GM12878 (cell line): ENCODE measurements at regions not wholly inside any gene's neighbourhood (a gene's known extent, or its start where the extent isn't known, plus 50 kb on each side); places are given as distances from the start of the nearest gene placed in this dataset.
"Not testable (repeated sequence)": the region's sequence is repeated elsewhere in the genome, so short reads cannot be mapped to it uniquely, and the experiment has no call there.

Source experiments
- ATAC-seq: fragments of 200-7000 bp; cut with Tn5 transposase; 3 replicates; pipeline ENCODE4 v1.9.1; 2020; ENCODE audit warnings: mild to moderate bottlenecking, moderate library complexity
- BruUV-seq: library from RNA; stranded (reverse); fragments of 400-500 nt; replicated peaks from 2 replicates; lab custom pipeline; 2021; lab: Mats Ljungman, UMichigan
- CTCF ChIA-PET: fragments of 300-600 bp; sonication (Branson Sonifier 250); formaldehyde crosslinking; extraction: SDS; loops from one replicate; lab custom pipeline; 2021; ENCODE audit warnings: inconsistent platforms; lab: Yijun Ruan, JAX
- POLR2A ChIA-PET: fragments of 350-600 bp; formaldehyde crosslinking; extraction: SDS; loops from one replicate; lab custom pipeline; 2021; ENCODE audit warnings: inconsistent platforms; lab: Charles Lee
- RAD21 ChIA-PET: fragments of 300-600 bp; sonication (Branson Sonifier 250); formaldehyde crosslinking; loops from one replicate; lab custom pipeline; 2023; ENCODE audit warnings: antibody characterized with exemption; ENCODE audit not compliant: unreplicated experiment; lab: Charles Lee
- SMC1A ChIA-PET: fragments of 300-600 bp; sonication (Branson Sonifier 250); formaldehyde crosslinking; loops from one replicate; lab custom pipeline; 2023; ENCODE audit not compliant: unreplicated experiment, uncharacterized antibody; lab: Charles Lee
- DNase-seq: peaks from one replicate; pipeline ENCODE4 v3.0.0-alpha.2; 2011; ENCODE audit warnings: low read depth, low spot score
- FAIRE-seq: peaks from 3 replicates; lab custom pipeline; 2011; peaks lifted over from hg19 to GRCh38; lab: Jason Lieb, UNC
- H2AFZ ChIP-seq: 2 replicates; pipeline ENCODE4 v1.6.0; 2011; ENCODE audit warnings: low read depth, low read length, control low read depth; ENCODE audit not compliant: control insufficient read depth
- H3K27ac ChIP-seq: 2 replicates; pipeline ENCODE4 v1.5.1; 2011; ENCODE audit warnings: control low read depth; ENCODE audit not compliant: control insufficient read depth, insufficient read depth
- H3K27me3 ChIP-seq, 2 experiments: replicated peaks in 1 of 2; 2 replicates each; pipeline versions ENCODE4 v1.6.0 to v1.6.1; 2011; ENCODE audit warnings: low read length in 1 of 2; ENCODE audit not compliant: control insufficient read depth in 2 of 2, insufficient read depth in 2 of 2
- H3K36me3 ChIP-seq, 2 experiments: 2 replicates each; pipeline ENCODE4 v1.5.1; 2011; ENCODE audit warnings: low read length in 1 of 2; ENCODE audit not compliant: control insufficient read depth in 2 of 2, insufficient read depth in 2 of 2
- H3K4me1 ChIP-seq: 2 replicates; pipeline ENCODE4 v1.6.1; 2011; ENCODE audit warnings: mild to moderate bottlenecking, low read length, moderate library complexity, mixed read lengths; ENCODE audit not compliant: control insufficient read depth, insufficient read depth
- H3K4me2 ChIP-seq: 2 replicates; pipeline ENCODE4 v1.6.0; 2011; ENCODE audit warnings: control low read depth; ENCODE audit not compliant: control insufficient read depth, insufficient read depth
- H3K4me3 ChIP-seq: fragments of 200-600 bp; sonication (generic); 2 replicates; pipeline ENCODE4 v1.5.1; 2016
- H3K79me2 ChIP-seq: 2 replicates; pipeline ENCODE4 v1.6.0; 2011; ENCODE audit warnings: low read length; ENCODE audit not compliant: control insufficient read depth, insufficient read depth
- H3K9ac ChIP-seq: 2 replicates; pipeline ENCODE4 v1.8.0; 2011; ENCODE audit warnings: low read length, control low read depth, mixed read lengths; ENCODE audit not compliant: control insufficient read depth, insufficient read depth
- H3K9me3 ChIP-seq: replicated peaks from 3 replicates; pipeline ENCODE4 v1.5.1; 2011; ENCODE audit warnings: mild to moderate bottlenecking, low read length; ENCODE audit not compliant: control insufficient read depth, insufficient read depth
- H4K20me1 ChIP-seq: 2 replicates; pipeline ENCODE4 v1.6.0; 2011; ENCODE audit not compliant: control insufficient read depth, insufficient read depth
- ATF2 ChIP-seq: IDR thresholded peaks from 2 replicates; pipeline ENCODE4 v1.6.1; 2012; ENCODE audit warnings: low read length, inconsistent platforms
- CBX3 ChIP-seq: fragments of 200-600 bp; sonication (generic); IDR thresholded peaks from 2 replicates; pipeline ENCODE4 v1.6.1; 2016; ENCODE audit warnings: low read depth, borderline replicate concordance
- CHD1 ChIP-seq: IDR thresholded peaks from 2 replicates; pipeline ENCODE4 v1.6.1; 2012; ENCODE audit warnings: low read depth, low read length, improper control_type of control experiment
- CREM ChIP-seq: IDR thresholded peaks from 2 replicates; pipeline ENCODE4 v1.6.1; 2014; ENCODE audit warnings: antibody characterized with exemption, low read depth
- ESRRA ChIP-seq: IDR thresholded peaks from 2 replicates; pipeline ENCODE4 v1.6.1; 2012; ENCODE audit warnings: mild to moderate bottlenecking, low read length, improper control_type of control experiment
- FOS ChIP-seq: IDR thresholded peaks from 3 replicates; pipeline ENCODE4 v1.6.1; 2011; ENCODE audit warnings: borderline replicate concordance; ENCODE audit not compliant: insufficient read length; ENCODE audit errors: extremely low read depth
- HDAC2 ChIP-seq: fragments of 200-600 bp; sonication (generic); IDR thresholded peaks from 2 replicates; pipeline ENCODE4 v1.6.1; 2017
- MAX ChIP-seq: IDR thresholded peaks from 2 replicates; pipeline ENCODE4 v1.6.1; 2012; ENCODE audit warnings: low read depth, low read length, improper control_type of control experiment
- MTA2 ChIP-seq: fragments of 450-650 bp; IDR thresholded peaks from 2 replicates; pipeline ENCODE4 v1.6.1; 2016; ENCODE audit warnings: low read depth, mild to moderate bottlenecking, moderate library complexity
- SIN3A ChIP-seq: IDR thresholded peaks from 2 replicates; pipeline ENCODE4 v1.6.1; 2012; ENCODE audit warnings: low read depth, low read length, improper control_type of control experiment
- TARDBP ChIP-seq: IDR thresholded peaks from 2 replicates; pipeline ENCODE4 v1.6.1; 2016; ENCODE audit warnings: borderline replicate concordance
- TCF12 ChIP-seq: IDR thresholded peaks from 2 replicates; pipeline ENCODE4 v1.6.1; 2011; ENCODE audit warnings: low read depth, mild to moderate bottlenecking, low read length
- TCF7 ChIP-seq: IDR thresholded peaks from 2 replicates; pipeline ENCODE4 v1.6.1; 2014; ENCODE audit warnings: antibody characterized with exemption, borderline replicate concordance
- ZNF592 ChIP-seq: fragments of 450-650 bp; IDR thresholded peaks from 2 replicates; pipeline ENCODE4 v1.6.1; 2017; ENCODE audit warnings: mild to moderate bottlenecking, moderate library complexity
- WGBS: methylation state at CpG from one replicate; pipeline ENCODE4 v1.1.6; 2016; ENCODE audit warnings: low lambda C conversion rate; ENCODE audit not compliant: insufficient replicate concordance, insufficient coverage; ENCODE audit errors: missing lambda C conversion rate; 5-methylcytosine and 5-hydroxymethylcytosine counted together
- in situ Hi-C: fragments of 300-500 bp; cut with MboI; formaldehyde crosslinking; loops from 9 replicates; pipeline ENCODE4 v1.14.3; 2018; ENCODE audit warnings: mixed read lengths
- intact Hi-C: fragments of 100-400 bp; cut with micrococcal nuclease; formaldehyde crosslinking; loops from one replicate; pipeline ENCODE4 v1.14.2; 2022; ENCODE audit not compliant: unreplicated experiment

- BruUV-seq, result not testable (repeated sequence)
These were observed 108.2 kb upstream of the DPT start for GRCh38 chr1:168837230-168837629.

GRCh38 chr1:168842306-168842705 lies 113.3 kb upstream of the DPT start:
- FAIRE-seq (no peak), DNase-seq (no peak), ATAC-seq (no peak)
- Histone ChIP-seq H3K4me1 (no peaks in the 10 kb centered on the region), H3K27me3 (no peaks in the 10 kb centered on the region), H2AFZ (no peak overlapping the region), H3K9ac (no peak overlapping the region), H3K9me3 (no peaks in the 10 kb centered on the region; the same call in 2 of the 3 replicates), H3K36me3 (no peaks in the 10 kb centered on the region), H3K79me2 (no peaks in the 10 kb centered on the region), H3K27ac (no peak overlapping the region), H4K20me1 (no peaks in the 10 kb centered on the region), H3K4me2 (no peak overlapping the region), H3K4me3 (no peak overlapping the region)
- intact Hi-C loops, result no loop called here
- ChIA-PET CTCF (interaction anchor here (0.5 kb wide), 1 partner anchor 165 kb away, joined by 3 read pairs; no protein-coding TSS in a partner anchor), SMC1A (interaction anchor here (1.0 to 1.4 kb wide), 5 partner anchors 8 to 205 kb away, joined by 3 read pairs; no protein-coding TSS in a partner anchor), POLR2A (interaction anchor here (1.1 to 1.5 kb wide), 2 partner anchors 9 kb away, joined by 3 to 6 read pairs; no protein-coding TSS in a partner anchor), RAD21 (no interaction called here)
- in situ Hi-C loops, result no loop called here
- BruUV-seq, result no TSS peak
- WGBS, result 0% methylated on average over 1 of the region's 1 CpG
- TF ChIP-seq TCF7 (no peak), SIN3A (no peak), HDAC2 (no peak), MTA2 (no peak), ZNF592 (no peak), ESRRA (no peak), MAX (no peak), FOS (no peak), TARDBP (no peak), CBX3 (no peak), CREM (no peak), TCF12 (no peak), CHD1 (no peak), ATF2 (no peak)

More at GRCh38 chr1:168837230-168837629, 108.2 kb upstream of the DPT start:
- H2AFZ ChIP-seq, RAD21 ChIA-PET, ATAC-seq, H3K9ac ChIP-seq, H4K20me1 ChIP-seq, POLR2A ChIA-PET, H3K4me2 ChIP-seq, intact Hi-C loops, CTCF ChIA-PET, H3K9me3 ChIP-seq, H3K27me3 ChIP-seq, H3K4me1 ChIP-seq, in situ Hi-C loops, H3K4me3 ChIP-seq, H3K79me2 ChIP-seq, FAIRE-seq, H3K27ac ChIP-seq, SMC1A ChIA-PET, H3K36me3 ChIP-seq, DNase-seq: not testable (repeated sequence)
- WGBS, result 74% methylated on average over 23 of the region's 30 CpGs
